ENCODE measurements at regions not wholly inside any gene's neighbourhood (a gene's known extent, or its start where the extent isn't known, plus 50 kb on each side); places are given as distances from the start of the nearest gene placed in this dataset.

- TF ChIP-seq EP300 (IDR thresholded peaks at IDR 0.05; ENCODE audit: borderline replicate concordance) (no peak), TAF1 (IDR thresholded peaks at IDR 0.05; ENCODE audit: low read depth) (no peak), MAX (IDR thresholded peaks at IDR 0.05) (no peak)
Measured at GRCh38 chrX:129034196-129034595, 489.1 kb downstream of the SMARCA1 start.

DNA sequence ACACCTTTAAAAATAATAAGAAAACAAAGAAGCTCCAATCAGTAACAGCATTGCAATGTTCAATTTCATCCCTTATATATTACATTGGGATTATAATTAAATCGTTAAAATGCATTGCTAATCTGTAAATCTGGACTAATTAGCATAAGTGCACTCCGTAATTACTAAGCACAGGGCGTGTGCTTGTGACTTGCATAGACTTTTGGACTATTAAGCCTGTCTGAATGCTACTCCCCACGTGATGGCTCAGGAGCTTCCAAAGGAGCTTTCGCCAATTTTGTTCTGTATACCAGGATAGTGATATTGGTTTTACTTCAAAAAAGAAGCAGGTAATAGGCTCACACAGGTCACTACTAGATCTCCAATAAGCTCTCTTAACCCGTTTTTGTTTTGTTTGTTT, 497.1 kb downstream of the SMARCA1 start:
- no peak for TF ChIP-seq MAX (IDR thresholded peaks at IDR 0.05)
- TF ChIP-seq, protein P1, sequence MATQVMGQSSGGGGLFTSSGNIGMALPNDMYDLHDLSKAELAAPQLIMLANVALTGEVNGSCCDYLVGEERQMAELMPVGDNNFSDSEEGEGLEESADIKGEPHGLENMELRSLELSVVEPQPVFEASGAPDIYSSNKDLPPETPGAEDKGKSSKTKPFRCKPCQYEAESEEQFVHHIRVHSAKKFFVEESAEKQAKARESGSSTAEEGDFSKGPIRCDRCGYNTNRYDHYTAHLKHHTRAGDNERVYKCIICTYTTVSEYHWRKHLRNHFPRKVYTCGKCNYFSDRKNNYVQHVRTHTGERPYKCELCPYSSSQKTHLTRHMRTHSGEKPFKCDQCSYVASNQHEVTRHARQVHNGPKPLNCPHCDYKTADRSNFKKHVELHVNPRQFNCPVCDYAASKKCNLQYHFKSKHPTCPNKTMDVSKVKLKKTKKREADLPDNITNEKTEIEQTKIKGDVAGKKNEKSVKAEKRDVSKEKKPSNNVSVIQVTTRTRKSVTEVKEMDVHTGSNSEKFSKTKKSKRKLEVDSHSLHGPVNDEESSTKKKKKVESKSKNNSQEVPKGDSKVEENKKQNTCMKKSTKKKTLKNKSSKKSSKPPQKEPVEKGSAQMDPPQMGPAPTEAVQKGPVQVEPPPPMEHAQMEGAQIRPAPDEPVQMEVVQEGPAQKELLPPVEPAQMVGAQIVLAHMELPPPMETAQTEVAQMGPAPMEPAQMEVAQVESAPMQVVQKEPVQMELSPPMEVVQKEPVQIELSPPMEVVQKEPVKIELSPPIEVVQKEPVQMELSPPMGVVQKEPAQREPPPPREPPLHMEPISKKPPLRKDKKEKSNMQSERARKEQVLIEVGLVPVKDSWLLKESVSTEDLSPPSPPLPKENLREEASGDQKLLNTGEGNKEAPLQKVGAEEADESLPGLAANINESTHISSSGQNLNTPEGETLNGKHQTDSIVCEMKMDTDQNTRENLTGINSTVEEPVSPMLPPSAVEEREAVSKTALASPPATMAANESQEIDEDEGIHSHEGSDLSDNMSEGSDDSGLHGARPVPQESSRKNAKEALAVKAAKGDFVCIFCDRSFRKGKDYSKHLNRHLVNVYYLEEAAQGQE (IDR thresholded peaks at IDR 0.05; ENCODE audit: low read depth): no peak
- no peak for TF ChIP-seq CEBPB (IDR thresholded peaks at IDR 0.05)
- TF ChIP-seq USF1 (IDR thresholded peaks at IDR 0.05): no peak
- TF ChIP-seq YY1 (IDR thresholded peaks at IDR 0.05; ENCODE audit: low read depth): no peak
- no peak for TF ChIP-seq NFIC (IDR thresholded peaks at IDR 0.05)
- TF ChIP-seq CREB1 (IDR thresholded peaks at IDR 0.05; ENCODE audit: low read depth): no peak
- no peak for TF ChIP-seq ZBTB7A (IDR thresholded peaks at IDR 0.05; ENCODE audit: low read depth)
- no peak for TF ChIP-seq TCF12 (IDR thresholded peaks at IDR 0.05; ENCODE audit: low read depth)
- no peak for TF ChIP-seq RAD21 (IDR thresholded peaks at IDR 0.05; ENCODE audit: low read depth)
- no peak for TF ChIP-seq EP300 (IDR thresholded peaks at IDR 0.05; ENCODE audit: borderline replicate concordance)
- no peak for TF ChIP-seq TEAD4 (IDR thresholded peaks at IDR 0.05)
- TF ChIP-seq EGR1 (IDR thresholded peaks at IDR 0.05): no peak
- TF ChIP-seq FOXM1 (IDR thresholded peaks at IDR 0.05; ENCODE audit: borderline replicate concordance, low read depth): no peak
- no peak for TF ChIP-seq TAF1 (IDR thresholded peaks at IDR 0.05; ENCODE audit: low read depth)

DNA sequence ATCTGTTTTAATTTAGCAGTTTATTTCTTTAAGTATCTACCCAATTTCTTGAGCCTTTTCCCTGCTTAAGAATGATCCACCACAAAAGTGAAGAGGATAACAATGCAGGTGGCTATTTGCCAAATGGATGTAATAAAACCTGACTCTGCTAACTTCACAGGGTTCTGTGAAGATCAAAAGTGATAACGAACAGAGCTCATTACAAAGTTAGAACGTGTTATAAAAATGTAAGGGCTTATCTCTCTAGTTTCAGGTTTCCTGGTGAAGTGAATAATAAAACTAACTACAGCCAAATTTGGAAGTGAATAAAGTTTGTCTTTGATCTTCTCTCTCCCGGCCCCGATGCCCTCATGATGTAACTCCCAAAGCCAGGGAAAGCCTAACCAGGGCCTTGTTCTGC, 497.9 kb downstream of the SMARCA1 start:
- TF ChIP-seq NFIC (IDR thresholded peaks at IDR 0.05) (no peak), YY1 (IDR thresholded peaks at IDR 0.05; ENCODE audit: low read depth) (no peak), USF1 (IDR thresholded peaks at IDR 0.05) (no peak), FOXM1 (IDR thresholded peaks at IDR 0.05; ENCODE audit: borderline replicate concordance, low read depth) (no peak)

- no peak for TF ChIP-seq CEBPB (IDR thresholded peaks at IDR 0.05)
- TF ChIP-seq EGR1 (IDR thresholded peaks at IDR 0.05): no peak
- no peak for TF ChIP-seq EP300 (IDR thresholded peaks at IDR 0.05; ENCODE audit: borderline replicate concordance)
Measured at GRCh38 chrX:129019412-129019811, 503.9 kb downstream of the SMARCA1 start.

- no peak for TF ChIP-seq TEAD4 (IDR thresholded peaks at IDR 0.05)
- no peak for TF ChIP-seq FOXM1 (IDR thresholded peaks at IDR 0.05; ENCODE audit: borderline replicate concordance, low read depth)
- no peak for TF ChIP-seq MAX (IDR thresholded peaks at IDR 0.05)
- TF ChIP-seq RAD21 (IDR thresholded peaks at IDR 0.05; ENCODE audit: low read depth): no peak
- no peak for TF ChIP-seq EGR1 (IDR thresholded peaks at IDR 0.05)
- no peak for TF ChIP-seq ZBTB7A (IDR thresholded peaks at IDR 0.05; ENCODE audit: low read depth)
- TF ChIP-seq CEBPB (IDR thresholded peaks at IDR 0.05): no peak
- no peak for TF ChIP-seq USF1 (IDR thresholded peaks at IDR 0.05)
- no peak for TF ChIP-seq TAF1 (IDR thresholded peaks at IDR 0.05; ENCODE audit: low read depth)
- no peak for TF ChIP-seq YY1 (IDR thresholded peaks at IDR 0.05; ENCODE audit: low read depth)
- TF ChIP-seq EP300 (IDR thresholded peaks at IDR 0.05; ENCODE audit: borderline replicate concordance): no peak
- TF ChIP-seq CREB1 (IDR thresholded peaks at IDR 0.05; ENCODE audit: low read depth): no peak
- no peak for TF ChIP-seq TCF12 (IDR thresholded peaks at IDR 0.05; ENCODE audit: low read depth)
- TF ChIP-seq NFIC (IDR thresholded peaks at IDR 0.05): no peak
- TF ChIP-seq, protein P1 (IDR thresholded peaks at IDR 0.05; ENCODE audit: low read depth): no peak
Measured at GRCh38 chrX:129015381-129015780, 507.9 kb downstream of the SMARCA1 start.

DNA sequence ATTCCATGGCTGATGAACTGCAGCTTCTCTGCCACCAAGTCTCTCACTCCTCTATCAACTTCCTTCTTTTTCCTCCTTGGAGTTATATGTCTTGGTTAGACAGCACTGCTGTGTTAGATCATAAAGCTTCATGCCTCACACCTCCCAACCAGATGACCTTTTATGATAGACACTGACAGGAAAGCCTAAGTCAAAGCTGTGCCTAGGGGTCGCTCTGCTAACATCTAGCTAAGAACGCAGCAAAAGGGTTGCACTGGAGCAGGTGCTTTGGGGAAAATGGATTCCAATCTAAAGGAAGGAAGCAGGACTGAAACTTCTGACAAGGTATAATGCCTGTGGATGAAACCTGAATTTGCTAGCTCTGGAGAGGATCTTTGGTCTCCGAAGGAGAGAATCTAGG, 509.7 kb downstream of the SMARCA1 start:
- TF ChIP-seq MAX (IDR thresholded peaks at IDR 0.05) (no peak), ZBTB7A (IDR thresholded peaks at IDR 0.05; ENCODE audit: low read depth) (no peak), YY1 (IDR thresholded peaks at IDR 0.05; ENCODE audit: low read depth) (no peak), EGR1 (IDR thresholded peaks at IDR 0.05) (no peak), TEAD4 (IDR thresholded peaks at IDR 0.05) (no peak), RAD21 (IDR thresholded peaks at IDR 0.05; ENCODE audit: low read depth) (no peak), CREB1 (IDR thresholded peaks at IDR 0.05; ENCODE audit: low read depth) (no peak), TAF1 (IDR thresholded peaks at IDR 0.05; ENCODE audit: low read depth) (no peak), NFIC (IDR thresholded peaks at IDR 0.05) (no peak), EP300 (IDR thresholded peaks at IDR 0.05; ENCODE audit: borderline replicate concordance) (no peak), USF1 (IDR thresholded peaks at IDR 0.05) (no peak), TCF12 (IDR thresholded peaks at IDR 0.05; ENCODE audit: low read depth) (no peak), FOXM1 (IDR thresholded peaks at IDR 0.05; ENCODE audit: borderline replicate concordance, low read depth) (no peak), CEBPB (IDR thresholded peaks at IDR 0.05) (no peak)
- TF ChIP-seq, protein P1 (IDR thresholded peaks at IDR 0.05; ENCODE audit: low read depth): no peak
